H1 (cell line): ENCODE measurements at regions not wholly inside any gene's neighbourhood (a gene's known extent, or its start where the extent isn't known, plus 50 kb on each side); places are given as distances from the start of the nearest gene placed in this dataset.

Experiments used
- BACH1 ChIP-seq: IDR thresholded peaks from 2 replicates; pipeline ENCODE4 v1.6.1; 2012; ENCODE audit warnings: low read length, improper control_type of control experiment
- MAFK ChIP-seq: IDR thresholded peaks from 2 replicates; pipeline ENCODE4 v1.6.1; 2012; ENCODE audit warnings: low read depth, mild to moderate bottlenecking, improper control_type of control experiment, low read length
- MAX ChIP-seq: IDR thresholded peaks from 2 replicates; pipeline ENCODE4 v1.6.1; 2012; ENCODE audit warnings: inconsistent platforms
- RAD21 ChIP-seq, 2 experiments: IDR thresholded peaks in 1 of 2; conservative IDR thresholded peaks in 1 of 2; 2 replicates each; pipeline ENCODE4 v1.6.1; 2011; ENCODE audit warnings: low read depth in 2 of 2, low read length in 2 of 2, improper control_type of control experiment in 1 of 2, inconsistent platforms in 1 of 2, mild to moderate bottlenecking in 1 of 2, moderate library complexity in 1 of 2
- SP1 ChIP-seq: IDR thresholded peaks from 2 replicates; pipeline ENCODE4 v1.6.1; 2011; ENCODE audit warnings: low read depth, low read length
- SRF ChIP-seq: IDR thresholded peaks from 2 replicates; pipeline ENCODE4 v1.6.1; 2011; ENCODE audit warnings: mild to moderate bottlenecking, low read depth, low read length, moderate library complexity

GRCh38 chr14:43649508-43649907 is 857.6 kb downstream of the FSCB start (continued):
- TF ChIP-seq MAFK = no peak
- TF ChIP-seq SP1 = no peak
- TF ChIP-seq RAD21 (IDR thresholded peaks at IDR 0.05 in 1 of 2, conservative IDR thresholded peaks at IDR 0.05 in 1 of 2; ENCODE audit: low read depth in 2 of 2, low read length in 2 of 2) = no peak
- no peak for TF ChIP-seq MAX
- no peak for TF ChIP-seq SRF
- no peak for TF ChIP-seq BACH1
